Osteocyte (in vitro differentiated cells): ENCODE measurements at regions not wholly inside any gene's neighbourhood (a gene's known extent, or its start where the extent isn't known, plus 50 kb on each side); places are given as distances from the start of the nearest gene placed in this dataset.
A peak's percentile ranks its signal among the peaks of the same experiment; 100 is the strongest.

Experiments used
- DNase-seq: peaks from one replicate; pipeline ENCODE4 v3.0.0; 2021; ENCODE audit warnings: mixed read lengths; ENCODE audit not compliant: unreplicated experiment; ENCODE audit errors: extremely low spot score
- H3K27ac Mint-ChIP-seq: one replicate; pipeline ENCODE4 v1.8.0; 2021; ENCODE audit warnings: mild to moderate bottlenecking, mixed read lengths; ENCODE audit not compliant: unreplicated experiment
- H3K27me3 Mint-ChIP-seq: one replicate; pipeline ENCODE4 v1.8.0; 2021; ENCODE audit warnings: mixed read lengths; ENCODE audit not compliant: unreplicated experiment
- H3K36me3 Mint-ChIP-seq: one replicate; pipeline ENCODE4 v1.8.0; 2021; ENCODE audit warnings: mixed read lengths; ENCODE audit not compliant: unreplicated experiment
- H3K4me1 Mint-ChIP-seq: one replicate; pipeline ENCODE4 v1.8.0; 2021; ENCODE audit warnings: mixed read lengths; ENCODE audit not compliant: unreplicated experiment
- H3K4me3 Mint-ChIP-seq: one replicate; pipeline ENCODE4 v1.8.0; 2021; ENCODE audit warnings: mild to moderate bottlenecking, moderate library complexity, mixed read lengths; ENCODE audit not compliant: unreplicated experiment
- H3K9me3 Mint-ChIP-seq: one replicate; pipeline ENCODE4 v1.8.0; 2021; ENCODE audit warnings: mixed read lengths; ENCODE audit not compliant: unreplicated experiment
- CTCF ChIP-seq: fragments of 200-600 bp; sonication (generic); IDR thresholded peaks from 2 replicates; pipeline ENCODE4 v1.5.0; 2021; ENCODE audit warnings: antibody characterized with exemption, mild to moderate bottlenecking, moderate library complexity

- Mint-ChIP-seq H3K27ac (peak overlapping the region; percentile 72), H3K9me3 (peaks cover 15% of the 10 kb centered on the region), H3K27me3 (no peaks in the 10 kb centered on the region), H3K4me3 (no peak overlapping the region), H3K36me3 (peaks cover 4% of the 10 kb centered on the region), H3K4me1 (peaks cover 33% of the 10 kb centered on the region)
- no peak for DNase-seq
- no peak for TF ChIP-seq CTCF
Measured at GRCh38 chr6:67606906-67607828, 1027.9 kb upstream of the ADGRB3 start.

DNA sequence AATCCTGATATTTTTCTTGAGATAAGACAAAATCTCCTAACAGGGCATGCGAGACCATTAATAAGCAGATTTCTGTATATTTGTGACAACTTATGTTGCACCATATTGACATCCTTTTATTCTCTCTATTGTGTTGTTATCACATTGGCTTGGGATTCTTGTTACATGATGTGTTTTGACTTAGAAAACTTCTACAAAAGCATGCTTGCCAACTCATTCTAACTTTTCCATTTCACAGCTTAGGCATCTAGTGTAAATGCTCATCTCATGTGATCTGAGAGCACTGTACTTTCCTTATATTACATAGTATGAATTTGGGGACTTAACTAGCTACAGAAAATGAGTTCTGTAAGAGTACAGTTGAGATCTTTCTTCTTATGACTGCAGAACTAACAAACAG, 1040.7 kb upstream of the ADGRB3 start:
- H3K4me1 Mint-ChIP-seq: peaks cover 19% of the 10 kb centered on the region
- H3K9me3 Mint-ChIP-seq: peaks cover 3% of the 10 kb centered on the region
- H3K27ac Mint-ChIP-seq: no peak overlapping the region
- H3K27me3 Mint-ChIP-seq: no peaks in the 10 kb centered on the region
- no peak for TF ChIP-seq CTCF
- peaks cover 5% of the 10 kb centered on the region for H3K36me3 Mint-ChIP-seq
- no peak overlapping the region for H3K4me3 Mint-ChIP-seq
- DNase-seq: no peak

DNA sequence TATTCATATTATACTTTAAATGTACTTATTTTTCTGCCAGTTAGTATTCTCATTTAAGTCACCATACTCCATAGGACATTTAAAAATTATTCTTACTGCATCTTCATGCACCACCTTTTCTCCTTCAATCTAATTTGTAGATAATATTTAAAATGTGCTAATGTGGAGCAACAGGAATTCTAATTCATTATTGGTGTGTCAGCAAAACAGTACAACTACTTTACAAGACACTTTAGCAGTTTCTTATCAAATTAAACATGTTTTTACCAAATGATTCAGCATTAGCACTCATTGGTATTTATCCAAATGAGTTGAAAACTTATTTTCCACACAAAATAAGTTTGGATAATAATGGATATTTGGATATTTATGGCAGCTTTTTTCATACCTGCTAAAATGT, 1041.8 kb upstream of the ADGRB3 start:
- Mint-ChIP-seq H3K27me3 (no peaks in the 10 kb centered on the region), H3K36me3 (peaks cover 6% of the 10 kb centered on the region), H3K4me1 (peaks cover 19% of the 10 kb centered on the region), H3K9me3 (peaks cover 6% of the 10 kb centered on the region), H3K4me3 (no peak overlapping the region), H3K27ac (no peak overlapping the region)
- DNase-seq: no peak
- TF ChIP-seq CTCF: no peak

DNA sequence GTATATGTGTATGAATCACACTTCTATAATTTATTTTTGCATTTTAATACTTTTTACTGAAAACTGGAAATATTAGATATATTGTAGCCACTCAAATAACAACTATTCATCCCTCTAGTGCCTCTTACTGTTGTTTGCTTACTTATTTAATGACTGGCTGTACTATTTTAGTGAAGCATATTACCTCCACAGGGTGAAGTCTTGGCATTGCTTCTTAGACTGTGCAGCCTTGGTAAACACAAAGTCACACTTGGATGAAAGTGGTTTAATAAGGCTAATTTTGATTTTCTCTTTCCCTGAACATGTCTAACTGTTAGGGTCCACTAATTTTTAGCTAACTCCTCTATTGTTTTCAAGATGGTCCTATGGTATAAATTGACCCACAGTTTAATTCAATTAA, 1043.2 kb upstream of the ADGRB3 start:
- DNase-seq: no peak
- TF ChIP-seq CTCF: no peak
- peaks cover 10% of the 10 kb centered on the region for H3K9me3 Mint-ChIP-seq
- no peak overlapping the region for H3K27ac Mint-ChIP-seq
- H3K36me3 Mint-ChIP-seq: peaks cover 8% of the 10 kb centered on the region
- H3K27me3 Mint-ChIP-seq: no peaks in the 10 kb centered on the region
- H3K4me1 Mint-ChIP-seq: peaks cover 19% of the 10 kb centered on the region
- no peak overlapping the region for H3K4me3 Mint-ChIP-seq

- no peak for TF ChIP-seq CTCF
- peaks cover 3% of the 10 kb centered on the region for H3K36me3 Mint-ChIP-seq
- no peak overlapping the region for H3K27ac Mint-ChIP-seq
Measured at GRCh38 chr6:67567842-67568241, 1067.2 kb upstream of the ADGRB3 start.

More at GRCh38 chr6:67567842-67568241, 1067.2 kb upstream of the ADGRB3 start:
- Mint-ChIP-seq H3K9me3 (peaks cover 11% of the 10 kb centered on the region), H3K4me1 (no peaks in the 10 kb centered on the region), H3K27me3 (no peaks in the 10 kb centered on the region), H3K4me3 (no peak overlapping the region)
- DNase-seq: no peak
